Lower leg skin (tissue), 4 donors: ENCODE measurements at regions not wholly inside any gene's neighbourhood (a gene's known extent, or its start where the extent isn't known, plus 50 kb on each side); places are given as distances from the start of the nearest gene placed in this dataset.

Experiments
- DNase-seq, 2 donors: peaks; one replicate each; pipeline ENCODE4 v3.0.0-alpha.2; 2019; ENCODE audit warnings: low spot score in 2 of 2
- H3K4me3 ChIP-seq: fragments of 200-600 bp; sonication (generic); 2 replicates; pipeline ENCODE4 v1.5.1; 2017; ENCODE audit warnings: mild to moderate bottlenecking, low read depth; ENCODE audit not compliant: poor library complexity, severe bottlenecking
- POLR2A ChIP-seq, 2 donors: fragments of 450-650 bp; IDR thresholded peaks; one replicate each; pipeline ENCODE4 v1.6.1; 2016 to 2017; ENCODE audit warnings: antibody characterized with exemption in 2 of 2, mild to moderate bottlenecking in 1 of 2, moderate library complexity in 1 of 2
- WGBS, 2 donors: methylation state at CpG; one replicate each; pipeline ENCODE4 v1.1.5; 2018; 5-methylcytosine and 5-hydroxymethylcytosine counted together
- intact Hi-C: fragments of 100-400 bp; cut with DNase I; formaldehyde crosslinking; loops from one replicate; pipeline ENCODE4 v1.15.0; 2023; ENCODE audit warnings: low total_unique reads
- TF ChIP-seq, protein P1 (sequence below), 3 donors: fragments of 450-650 bp; IDR thresholded peaks; one replicate each; pipeline ENCODE4 v1.5.1; 2016; ENCODE audit warnings: antibody characterized with exemption in 3 of 3, mild to moderate bottlenecking in 3 of 3, moderate library complexity in 2 of 3

GRCh38 chr14:53640695-53641094, 315.9 kb downstream of the BMP4 start:
- no peak for DNase-seq
- intact Hi-C loops = no loop called here
- 43% methylated on average over 4 of the region's 4 CpGs for WGBS, 2 donors
- H3K4me3 ChIP-seq = no peak overlapping the region
- TF ChIP-seq, protein P1, sequence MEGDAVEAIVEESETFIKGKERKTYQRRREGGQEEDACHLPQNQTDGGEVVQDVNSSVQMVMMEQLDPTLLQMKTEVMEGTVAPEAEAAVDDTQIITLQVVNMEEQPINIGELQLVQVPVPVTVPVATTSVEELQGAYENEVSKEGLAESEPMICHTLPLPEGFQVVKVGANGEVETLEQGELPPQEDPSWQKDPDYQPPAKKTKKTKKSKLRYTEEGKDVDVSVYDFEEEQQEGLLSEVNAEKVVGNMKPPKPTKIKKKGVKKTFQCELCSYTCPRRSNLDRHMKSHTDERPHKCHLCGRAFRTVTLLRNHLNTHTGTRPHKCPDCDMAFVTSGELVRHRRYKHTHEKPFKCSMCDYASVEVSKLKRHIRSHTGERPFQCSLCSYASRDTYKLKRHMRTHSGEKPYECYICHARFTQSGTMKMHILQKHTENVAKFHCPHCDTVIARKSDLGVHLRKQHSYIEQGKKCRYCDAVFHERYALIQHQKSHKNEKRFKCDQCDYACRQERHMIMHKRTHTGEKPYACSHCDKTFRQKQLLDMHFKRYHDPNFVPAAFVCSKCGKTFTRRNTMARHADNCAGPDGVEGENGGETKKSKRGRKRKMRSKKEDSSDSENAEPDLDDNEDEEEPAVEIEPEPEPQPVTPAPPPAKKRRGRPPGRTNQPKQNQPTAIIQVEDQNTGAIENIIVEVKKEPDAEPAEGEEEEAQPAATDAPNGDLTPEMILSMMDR (IDR thresholded peaks at IDR 0.05) = no peak
- no peak for TF ChIP-seq POLR2A (IDR thresholded peaks at IDR 0.05)

- 76 to 88% methylated on average over 1 of the region's 1 CpG for WGBS, 2 donors
- no peak for TF ChIP-seq POLR2A (IDR thresholded peaks at IDR 0.05)
- TF ChIP-seq, protein P1 (IDR thresholded peaks at IDR 0.05) = no peak
- H3K4me3 ChIP-seq = no peak overlapping the region
- DNase-seq = no peak
- intact Hi-C loops = no loop called here
These were observed 317.7 kb downstream of the BMP4 start for GRCh38 chr14:53638966-53639365.

DNA sequence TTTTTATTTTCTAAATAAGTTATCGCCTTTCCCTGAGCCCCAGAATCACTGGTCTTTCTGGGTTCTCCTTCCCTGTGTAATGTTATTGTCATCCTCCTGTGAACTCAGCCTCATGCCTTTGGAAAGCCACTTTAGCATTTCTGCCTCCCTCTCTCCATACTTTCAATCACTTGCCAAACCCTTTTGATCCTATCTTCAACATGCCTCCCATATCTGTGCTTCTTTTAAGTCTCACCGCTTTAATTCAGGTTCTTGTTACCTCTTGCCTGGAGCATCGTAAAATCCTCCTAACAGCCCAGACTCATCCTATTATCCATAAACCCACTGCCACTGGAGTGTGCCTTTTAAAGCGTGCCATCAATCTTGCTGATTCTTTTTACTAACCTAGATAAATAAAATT, 321.8 kb downstream of the BMP4 start:
- 59 to 65% methylated on average over 4 of the region's 4 CpGs for WGBS, 2 donors
- intact Hi-C loops = no loop called here

GRCh38 chr14:53630336-53630735, 326.3 kb downstream of the BMP4 start:
- 34 to 49% methylated on average over 5 of the region's 5 CpGs for WGBS, 2 donors
- H3K4me3 ChIP-seq = no peak overlapping the region
- intact Hi-C loops = no loop called here
- TF ChIP-seq, protein P1 (IDR thresholded peaks at IDR 0.05) = no peak
- TF ChIP-seq POLR2A (IDR thresholded peaks at IDR 0.05) = no peak
- DNase-seq = no peak

More for the DNA sequence above, 321.8 kb downstream of the BMP4 start:
- no peak overlapping the region for H3K4me3 ChIP-seq
- TF ChIP-seq POLR2A (IDR thresholded peaks at IDR 0.05) = no peak
- TF ChIP-seq, protein P1 (IDR thresholded peaks at IDR 0.05) = no peak
- no peak for DNase-seq

- intact Hi-C loops = no loop called here
- TF ChIP-seq, protein P1 (IDR thresholded peaks at IDR 0.05) = no peak
- no peak for TF ChIP-seq POLR2A (IDR thresholded peaks at IDR 0.05)
These were observed 327.7 kb downstream of the BMP4 start for GRCh38 chr14:53628732-53629430.

DNA sequence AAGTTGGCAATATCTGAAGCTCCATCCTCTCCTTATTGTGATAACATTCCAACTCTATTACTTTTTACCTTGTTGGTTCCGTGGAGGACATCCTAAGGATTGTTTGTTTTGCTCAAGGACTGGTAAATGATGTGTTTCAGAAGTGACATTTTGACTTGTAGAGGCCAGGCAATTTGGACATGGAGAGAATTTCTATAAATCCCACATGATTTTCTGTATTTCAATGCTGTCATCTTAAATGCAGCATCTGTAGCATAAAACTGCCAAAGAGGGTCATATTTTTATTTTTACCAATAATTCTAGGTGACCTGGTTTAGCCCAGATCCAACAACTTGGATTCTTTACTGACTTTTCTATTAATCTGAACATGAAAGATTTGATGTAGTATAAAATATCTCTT, 328.4 kb downstream of the BMP4 start:
- TF ChIP-seq, protein P1 (IDR thresholded peaks at IDR 0.05) = no peak
- no peak for TF ChIP-seq POLR2A (IDR thresholded peaks at IDR 0.05)
- H3K4me3 ChIP-seq = no peak overlapping the region
- no peak for DNase-seq
- intact Hi-C loops = no loop called here
- 71 to 81% methylated on average over 1 of the region's 1 CpG for WGBS, 2 donors

More at GRCh38 chr14:53628732-53629430, 327.7 kb downstream of the BMP4 start:
- WGBS, 2 donors = 50 to 51% methylated on average over 6 of the region's 6 CpGs
- no peak overlapping the region for H3K4me3 ChIP-seq
- DNase-seq = no peak
